HepG2 (cell line): ENCODE measurements at regions not wholly inside any gene's neighbourhood (a gene's known extent, or its start where the extent isn't known, plus 50 kb on each side); places are given as distances from the start of the nearest gene placed in this dataset.

Experiments used
- ATAC-seq: fragments of 200-7000 bp; cut with Tn5 transposase; 3 replicates; pipeline ENCODE4 v1.9.1; 2020; ENCODE audit warnings: mild to moderate bottlenecking, moderate library complexity
- BruUV-seq: library from RNA; stranded (reverse); fragments of 400-500 nt; replicated peaks from 2 replicates; lab custom pipeline; 2021; lab: Mats Ljungman, UMichigan
- CTCF ChIA-PET: fragments of 300-600 bp; formaldehyde crosslinking; extraction: SDS; loops from one replicate; lab custom pipeline; 2021; ENCODE audit warnings: low total read pairs, inconsistent platforms, low intra/inter-chr PET ratio; lab: Yijun Ruan, JAX
- POLR2A ChIA-PET: fragments of 350-600 bp; sonication (Branson Sonifier 250); formaldehyde crosslinking; loops from one replicate; lab custom pipeline; 2020; ENCODE audit warnings: antibody characterized with exemption, inconsistent platforms; lab: Yijun Ruan, JAX
- DNase-seq: peaks from one replicate; pipeline ENCODE4 v3.0.0-alpha.2; 2015; ENCODE audit warnings: low spot score
- FAIRE-seq: peaks from 3 replicates; lab custom pipeline; 2011; peaks lifted over from hg19 to GRCh38; lab: Jason Lieb, UNC
- H2AFZ ChIP-seq: one replicate; pipeline ENCODE4 v1.6.1; 2011; ENCODE audit warnings: low read length, inconsistent platforms
- H3K27ac ChIP-seq: fragments of 300-600 bp; 3 replicates; pipeline ENCODE4 v1.8.0; 2011; ENCODE audit warnings: mixed run types, mild to moderate bottlenecking, mixed read lengths, low read length, inconsistent platforms; ENCODE audit not compliant: insufficient read depth; ENCODE audit errors: extremely low read length
- H3K27me3 ChIP-seq, 2 experiments: fragments of 200-600 bp in 1 of 2; 2 replicates in 1 of 2; 3 replicates in 1 of 2; pipeline versions ENCODE4 v1.6.0 to v1.8.0; 2011; ENCODE audit warnings: low read length in 2 of 2, mild to moderate bottlenecking in 2 of 2, moderate library complexity in 2 of 2, inconsistent platforms in 1 of 2; ENCODE audit not compliant: insufficient read depth in 2 of 2, control insufficient read depth in 1 of 2
- H3K36me3 ChIP-seq, 2 experiments: fragments of 200-600 bp in 1 of 2; replicated peaks in 1 of 2; 2 replicates in 1 of 2; 3 replicates in 1 of 2; pipeline versions ENCODE4 v1.5.1 to v1.8.0; 2011; ENCODE audit warnings: low read length in 2 of 2, inconsistent platforms in 1 of 2; ENCODE audit not compliant: insufficient read depth in 2 of 2, control insufficient read depth in 1 of 2
- H3K4me1 ChIP-seq: 2 replicates; pipeline ENCODE4 v1.5.1; 2012; ENCODE audit warnings: low read length, inconsistent platforms; ENCODE audit not compliant: insufficient read depth
- H3K4me2 ChIP-seq: 2 replicates; pipeline ENCODE4 v1.6.0; 2011; ENCODE audit warnings: low read depth, low read length, inconsistent platforms
- H3K4me3 ChIP-seq, 3 experiments: fragments of 200-600 bp in 1 of 3; sonication (generic), shearing (Covaris generic) in 1 of 3; replicated peaks in 1 of 3; 2 replicates each; pipeline ENCODE4 v1.5.1; 2011 to 2016; ENCODE audit warnings: low read length in 3 of 3, inconsistent platforms in 2 of 3, low read depth in 2 of 3, mild to moderate bottlenecking in 2 of 3, control low read depth in 1 of 3, mixed read lengths in 1 of 3; ENCODE audit not compliant: insufficient read depth in 1 of 3
- H3K79me2 ChIP-seq: one replicate; pipeline ENCODE4 v1.6.1; 2011; ENCODE audit warnings: low read length, inconsistent platforms; ENCODE audit not compliant: insufficient read depth
- H3K9ac ChIP-seq: 2 replicates; pipeline ENCODE4 v1.6.0; 2011; ENCODE audit warnings: mild to moderate bottlenecking, low read depth, low read length, inconsistent platforms; ENCODE audit not compliant: insufficient read depth
- H3K9me3 ChIP-seq: 2 replicates; pipeline ENCODE4 v1.5.1; 2012; ENCODE audit warnings: mild to moderate bottlenecking, low read length
- H4K20me1 ChIP-seq: 2 replicates; pipeline ENCODE4 v1.6.0; 2011; ENCODE audit warnings: inconsistent platforms, mild to moderate bottlenecking, low read length, moderate library complexity; ENCODE audit not compliant: insufficient read depth
- FOXK1 ChIP-seq: sonication (generic); formaldehyde crosslinking; IDR thresholded peaks from 2 replicates; pipeline ENCODE4 v1.4.0; 2020; ENCODE audit warnings: low read depth, missing genetic modification reagents, borderline replicate concordance
- GMEB1 ChIP-seq: sonication (generic); formaldehyde crosslinking; IDR thresholded peaks from 2 replicates; pipeline ENCODE4 v1.5.1; 2020; ENCODE audit warnings: missing genetic modification reagents, mild to moderate bottlenecking, borderline replicate concordance
- KLF6 ChIP-seq: IDR thresholded peaks from 2 replicates; pipeline ENCODE4 v1.8.0; 2016; ENCODE audit warnings: missing biosample characterization, missing genetic modification reagents
- MAFF ChIP-seq: IDR thresholded peaks from 2 replicates; pipeline ENCODE4 v1.6.1; 2011; ENCODE audit warnings: low read depth, low read length, improper control_type of control experiment
- MAFK ChIP-seq, 2 experiments: IDR thresholded peaks in 1 of 2; conservative IDR thresholded peaks in 1 of 2; 2 replicates each; pipeline ENCODE4 v1.6.1; 2011; ENCODE audit warnings: improper control_type of control experiment in 2 of 2, low read length in 2 of 2
- RAD51 ChIP-seq: fragments of 450-650 bp; IDR thresholded peaks from 2 replicates; pipeline ENCODE4 v1.6.1; 2016; ENCODE audit warnings: borderline replicate concordance
- ZNF879 ChIP-seq: sonication (generic); formaldehyde crosslinking; IDR thresholded peaks from 2 replicates; pipeline ENCODE4 v1.8.1; 2023; ENCODE audit warnings: missing genetic modification reagents
- ZSCAN21 ChIP-seq: sonication (generic); formaldehyde crosslinking; IDR thresholded peaks from 2 replicates; pipeline ENCODE4 v1.8.0; 2022; ENCODE audit warnings: mild to moderate bottlenecking, missing genetic modification reagents, moderate library complexity, borderline replicate concordance
- WGBS: methylation state at CpG from one replicate; pipeline ENCODE4 v1.1.6; 2017; ENCODE audit warnings: low lambda C conversion rate; 5-methylcytosine and 5-hydroxymethylcytosine counted together
- in situ Hi-C: cut with HindIII; loops from 2 replicates; pipeline ENCODE4 v1.10.0; 2017; ENCODE audit warnings: low pct_unique_long_range_greater_than_20kb; ENCODE audit not compliant: extremely low pct_ligation_motif_present
- intact Hi-C: fragments of 100-400 bp; cut with micrococcal nuclease; formaldehyde crosslinking; loops from one replicate; pipeline ENCODE4 v1.10.0; 2022; ENCODE audit not compliant: unreplicated experiment
- TF ChIP-seq, protein P1 (sequence below): sonication (generic); formaldehyde crosslinking; IDR thresholded peaks from 2 replicates; pipeline ENCODE4 v1.4.0; 2020; ENCODE audit warnings: missing genetic modification reagents

DNA sequence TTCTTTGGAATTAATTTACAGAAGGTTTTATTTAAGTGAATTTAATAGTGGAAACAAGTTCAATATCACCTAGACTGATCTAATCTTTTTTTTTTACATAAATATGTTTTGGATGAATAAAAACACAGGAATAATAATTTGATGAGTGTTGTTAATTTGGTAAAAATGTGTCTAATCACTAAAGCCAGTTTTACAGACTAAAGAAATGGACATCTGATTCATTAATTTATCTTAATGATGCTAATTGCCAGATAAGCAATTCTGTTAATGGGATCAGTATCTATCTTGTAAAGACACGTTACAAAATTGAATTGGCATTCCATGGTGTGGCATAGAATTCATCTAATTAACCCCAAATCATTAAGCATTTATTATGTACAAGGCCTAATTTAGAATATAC, 743.3 kb upstream of the CDH6 start:
- intact Hi-C loops (no loop called here), in situ Hi-C loops (no loop called here)
- Histone ChIP-seq H3K9ac (no peak overlapping the region), H2AFZ (no peak overlapping the region), H3K4me3 (no peak overlapping the region), H3K79me2 (no peaks in the 10 kb centered on the region), H4K20me1 (no peaks in the 10 kb centered on the region), H3K27me3 (no peaks in the 10 kb centered on the region), H3K27ac (no peak overlapping the region), H3K36me3 (no peaks in the 10 kb centered on the region), H3K4me2 (no peak overlapping the region), H3K9me3 (no peaks in the 10 kb centered on the region), H3K4me1 (no peaks in the 10 kb centered on the region)
- FAIRE-seq (no peak), ATAC-seq (no peak), DNase-seq (no peak)
- BruUV-seq, result no TSS peak
- POLR2A ChIA-PET, result no interaction called here
- TF ChIP-seq MAFK (conservative IDR thresholded peaks at IDR 0.05 in 1 of 2, IDR thresholded peaks at IDR 0.05 in 1 of 2; ENCODE audit: low read length in 2 of 2) (peak; percentile 49 to 59; a peak in 3 of 4 replicates), MAFF (peak; percentile 47; the same call in 1 of the 2 replicates), RAD51 (no peak), GMEB1 (CRISPR knock-in tag) (no peak)
- 3% methylated on average over 1 of the region's 1 CpG for WGBS
- CTCF ChIA-PET, result no interaction called here

- CTCF ChIA-PET, result no interaction called here
- in situ Hi-C loops (no loop called here), intact Hi-C loops (no loop called here)
- Histone ChIP-seq H3K9me3 (no peaks in the 10 kb centered on the region), H3K9ac (no peak overlapping the region), H3K4me1 (no peaks in the 10 kb centered on the region), H4K20me1 (no peaks in the 10 kb centered on the region), H2AFZ (no peak overlapping the region), H3K27ac (no peak overlapping the region), H3K36me3 (no peaks in the 10 kb centered on the region), H3K27me3 (no peaks in the 10 kb centered on the region), H3K4me2 (no peak overlapping the region), H3K79me2 (no peaks in the 10 kb centered on the region), H3K4me3 (no peak overlapping the region)
- 66% methylated on average over 3 of the region's 3 CpGs for WGBS
- ATAC-seq, result no peak
- DNase-seq, result no peak
- BruUV-seq, result no TSS peak
- TF ChIP-seq ZNF879 (CRISPR knock-in tag) (no peak), KLF6 (CRISPR knock-in tag) (no peak), ZSCAN21 (CRISPR knock-in tag) (no peak), FOXK1 (CRISPR knock-in tag) (no peak)
- TF ChIP-seq, protein P1, sequence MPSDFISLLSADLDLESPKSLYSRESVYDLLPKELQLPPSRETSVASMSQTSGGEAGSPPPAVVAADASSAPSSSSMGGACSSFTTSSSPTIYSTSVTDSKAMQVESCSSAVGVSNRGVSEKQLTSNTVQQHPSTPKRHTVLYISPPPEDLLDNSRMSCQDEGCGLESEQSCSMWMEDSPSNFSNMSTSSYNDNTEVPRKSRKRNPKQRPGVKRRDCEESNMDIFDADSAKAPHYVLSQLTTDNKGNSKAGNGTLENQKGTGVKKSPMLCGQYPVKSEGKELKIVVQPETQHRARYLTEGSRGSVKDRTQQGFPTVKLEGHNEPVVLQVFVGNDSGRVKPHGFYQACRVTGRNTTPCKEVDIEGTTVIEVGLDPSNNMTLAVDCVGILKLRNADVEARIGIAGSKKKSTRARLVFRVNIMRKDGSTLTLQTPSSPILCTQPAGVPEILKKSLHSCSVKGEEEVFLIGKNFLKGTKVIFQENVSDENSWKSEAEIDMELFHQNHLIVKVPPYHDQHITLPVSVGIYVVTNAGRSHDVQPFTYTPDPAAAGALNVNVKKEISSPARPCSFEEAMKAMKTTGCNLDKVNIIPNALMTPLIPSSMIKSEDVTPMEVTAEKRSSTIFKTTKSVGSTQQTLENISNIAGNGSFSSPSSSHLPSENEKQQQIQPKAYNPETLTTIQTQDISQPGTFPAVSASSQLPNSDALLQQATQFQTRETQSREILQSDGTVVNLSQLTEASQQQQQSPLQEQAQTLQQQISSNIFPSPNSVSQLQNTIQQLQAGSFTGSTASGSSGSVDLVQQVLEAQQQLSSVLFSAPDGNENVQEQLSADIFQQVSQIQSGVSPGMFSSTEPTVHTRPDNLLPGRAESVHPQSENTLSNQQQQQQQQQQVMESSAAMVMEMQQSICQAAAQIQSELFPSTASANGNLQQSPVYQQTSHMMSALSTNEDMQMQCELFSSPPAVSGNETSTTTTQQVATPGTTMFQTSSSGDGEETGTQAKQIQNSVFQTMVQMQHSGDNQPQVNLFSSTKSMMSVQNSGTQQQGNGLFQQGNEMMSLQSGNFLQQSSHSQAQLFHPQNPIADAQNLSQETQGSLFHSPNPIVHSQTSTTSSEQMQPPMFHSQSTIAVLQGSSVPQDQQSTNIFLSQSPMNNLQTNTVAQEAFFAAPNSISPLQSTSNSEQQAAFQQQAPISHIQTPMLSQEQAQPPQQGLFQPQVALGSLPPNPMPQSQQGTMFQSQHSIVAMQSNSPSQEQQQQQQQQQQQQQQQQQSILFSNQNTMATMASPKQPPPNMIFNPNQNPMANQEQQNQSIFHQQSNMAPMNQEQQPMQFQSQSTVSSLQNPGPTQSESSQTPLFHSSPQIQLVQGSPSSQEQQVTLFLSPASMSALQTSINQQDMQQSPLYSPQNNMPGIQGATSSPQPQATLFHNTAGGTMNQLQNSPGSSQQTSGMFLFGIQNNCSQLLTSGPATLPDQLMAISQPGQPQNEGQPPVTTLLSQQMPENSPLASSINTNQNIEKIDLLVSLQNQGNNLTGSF (CRISPR knock-in tag), result no peak
- POLR2A ChIA-PET, result no interaction called here
- FAIRE-seq, result no peak
Measured at GRCh38 chr5:30447431-30447830, 746.1 kb upstream of the CDH6 start.
